Heart left ventricle (tissue), 13 donors: ENCODE measurements at regions not wholly inside any gene's neighbourhood (a gene's known extent, or its start where the extent isn't known, plus 50 kb on each side); places are given as distances from the start of the nearest gene placed in this dataset.

ENCODE experiments used
- POLR2A ChIP-seq, 2 donors: fragments of 450-650 bp; IDR thresholded peaks; one replicate each; pipeline ENCODE4 v1.6.1; 2017; ENCODE audit warnings: antibody characterized with exemption in 2 of 2, mild to moderate bottlenecking in 2 of 2, moderate library complexity in 2 of 2
- TF ChIP-seq, protein P1 (sequence below), 12 donors: fragments of 200-600 bp; sonication (generic) in 4 of 12; IDR thresholded peaks; one replicate each; pipeline versions ENCODE4 v1.5.0 to v1.8.0; 2018 to 2022; ENCODE audit warnings: antibody characterized with exemption in 12 of 12, mild to moderate bottlenecking in 5 of 12
- donor health status: ischemic (EF 13 %, LVEDD 7.1; RV severe dilation, severe dysfunction).
- donor health status: DM: no; HTN: yes; CAD: no.
- donor health status: DM: no; HTN: no; CAD: no.
- donor health status: ischemic (EF 25% LVEDD 6.9; RV normal size, moderate dysfunction).
- donor health status: ischemic (EF 25% LVEDD 5.7; RV mildly dilated, moderate dysfunction).
- donor health status: ischemic (EF 35%, LVEDD 5.7; RV mildly dilated, moderate dysfunction).
- donor health status: nonischemic (EF 11% LVEDD 7.7; RV severe dilation, severe dysfunction).
- donor health status: DM: yes; HTN: yes; CAD: no.
- donor health status: PGD.
- donor health status: ischemic (EF 29% LVEDD 5.4; RV normal size, mild dysfunction).
- donor health status: nonischemic (EF 23%, LVEDD 6.1; RV moderate dilation, normal function).

GRCh38 chr1:234871039-234871709 is 257.5 kb downstream of the TOMM20 start:
- TF ChIP-seq, protein P1, sequence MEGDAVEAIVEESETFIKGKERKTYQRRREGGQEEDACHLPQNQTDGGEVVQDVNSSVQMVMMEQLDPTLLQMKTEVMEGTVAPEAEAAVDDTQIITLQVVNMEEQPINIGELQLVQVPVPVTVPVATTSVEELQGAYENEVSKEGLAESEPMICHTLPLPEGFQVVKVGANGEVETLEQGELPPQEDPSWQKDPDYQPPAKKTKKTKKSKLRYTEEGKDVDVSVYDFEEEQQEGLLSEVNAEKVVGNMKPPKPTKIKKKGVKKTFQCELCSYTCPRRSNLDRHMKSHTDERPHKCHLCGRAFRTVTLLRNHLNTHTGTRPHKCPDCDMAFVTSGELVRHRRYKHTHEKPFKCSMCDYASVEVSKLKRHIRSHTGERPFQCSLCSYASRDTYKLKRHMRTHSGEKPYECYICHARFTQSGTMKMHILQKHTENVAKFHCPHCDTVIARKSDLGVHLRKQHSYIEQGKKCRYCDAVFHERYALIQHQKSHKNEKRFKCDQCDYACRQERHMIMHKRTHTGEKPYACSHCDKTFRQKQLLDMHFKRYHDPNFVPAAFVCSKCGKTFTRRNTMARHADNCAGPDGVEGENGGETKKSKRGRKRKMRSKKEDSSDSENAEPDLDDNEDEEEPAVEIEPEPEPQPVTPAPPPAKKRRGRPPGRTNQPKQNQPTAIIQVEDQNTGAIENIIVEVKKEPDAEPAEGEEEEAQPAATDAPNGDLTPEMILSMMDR (IDR thresholded peaks at IDR 0.05) = no peak
- TF ChIP-seq POLR2A (IDR thresholded peaks at IDR 0.05) = no peak
